ENCODE measurements at regions not wholly inside any gene's neighbourhood (a gene's known extent, or its start where the extent isn't known, plus 50 kb on each side); places are given as distances from the start of the nearest gene placed in this dataset.

DNA sequence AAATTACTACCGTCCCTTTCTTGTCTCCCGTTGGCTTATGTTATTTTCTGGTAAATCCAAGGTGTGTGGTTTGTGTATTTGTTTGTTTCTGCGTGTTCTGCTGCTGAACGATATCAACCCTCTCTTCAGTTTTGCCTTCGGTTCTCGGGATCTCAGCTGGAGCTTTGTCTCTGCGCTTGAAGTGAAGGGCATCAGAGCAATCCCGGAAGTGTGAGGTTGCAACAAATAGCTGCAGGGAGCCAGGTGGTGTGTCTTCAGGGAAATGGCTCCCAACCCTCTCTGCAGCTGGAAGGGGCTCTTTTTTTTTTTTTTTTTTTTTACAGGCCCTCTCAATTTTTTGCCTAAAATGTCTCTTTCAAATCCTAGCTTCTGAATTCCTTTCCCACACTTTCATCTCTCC, 116.4 kb upstream of the RGMA start (continued):
- TF ChIP-seq, protein P1, sequence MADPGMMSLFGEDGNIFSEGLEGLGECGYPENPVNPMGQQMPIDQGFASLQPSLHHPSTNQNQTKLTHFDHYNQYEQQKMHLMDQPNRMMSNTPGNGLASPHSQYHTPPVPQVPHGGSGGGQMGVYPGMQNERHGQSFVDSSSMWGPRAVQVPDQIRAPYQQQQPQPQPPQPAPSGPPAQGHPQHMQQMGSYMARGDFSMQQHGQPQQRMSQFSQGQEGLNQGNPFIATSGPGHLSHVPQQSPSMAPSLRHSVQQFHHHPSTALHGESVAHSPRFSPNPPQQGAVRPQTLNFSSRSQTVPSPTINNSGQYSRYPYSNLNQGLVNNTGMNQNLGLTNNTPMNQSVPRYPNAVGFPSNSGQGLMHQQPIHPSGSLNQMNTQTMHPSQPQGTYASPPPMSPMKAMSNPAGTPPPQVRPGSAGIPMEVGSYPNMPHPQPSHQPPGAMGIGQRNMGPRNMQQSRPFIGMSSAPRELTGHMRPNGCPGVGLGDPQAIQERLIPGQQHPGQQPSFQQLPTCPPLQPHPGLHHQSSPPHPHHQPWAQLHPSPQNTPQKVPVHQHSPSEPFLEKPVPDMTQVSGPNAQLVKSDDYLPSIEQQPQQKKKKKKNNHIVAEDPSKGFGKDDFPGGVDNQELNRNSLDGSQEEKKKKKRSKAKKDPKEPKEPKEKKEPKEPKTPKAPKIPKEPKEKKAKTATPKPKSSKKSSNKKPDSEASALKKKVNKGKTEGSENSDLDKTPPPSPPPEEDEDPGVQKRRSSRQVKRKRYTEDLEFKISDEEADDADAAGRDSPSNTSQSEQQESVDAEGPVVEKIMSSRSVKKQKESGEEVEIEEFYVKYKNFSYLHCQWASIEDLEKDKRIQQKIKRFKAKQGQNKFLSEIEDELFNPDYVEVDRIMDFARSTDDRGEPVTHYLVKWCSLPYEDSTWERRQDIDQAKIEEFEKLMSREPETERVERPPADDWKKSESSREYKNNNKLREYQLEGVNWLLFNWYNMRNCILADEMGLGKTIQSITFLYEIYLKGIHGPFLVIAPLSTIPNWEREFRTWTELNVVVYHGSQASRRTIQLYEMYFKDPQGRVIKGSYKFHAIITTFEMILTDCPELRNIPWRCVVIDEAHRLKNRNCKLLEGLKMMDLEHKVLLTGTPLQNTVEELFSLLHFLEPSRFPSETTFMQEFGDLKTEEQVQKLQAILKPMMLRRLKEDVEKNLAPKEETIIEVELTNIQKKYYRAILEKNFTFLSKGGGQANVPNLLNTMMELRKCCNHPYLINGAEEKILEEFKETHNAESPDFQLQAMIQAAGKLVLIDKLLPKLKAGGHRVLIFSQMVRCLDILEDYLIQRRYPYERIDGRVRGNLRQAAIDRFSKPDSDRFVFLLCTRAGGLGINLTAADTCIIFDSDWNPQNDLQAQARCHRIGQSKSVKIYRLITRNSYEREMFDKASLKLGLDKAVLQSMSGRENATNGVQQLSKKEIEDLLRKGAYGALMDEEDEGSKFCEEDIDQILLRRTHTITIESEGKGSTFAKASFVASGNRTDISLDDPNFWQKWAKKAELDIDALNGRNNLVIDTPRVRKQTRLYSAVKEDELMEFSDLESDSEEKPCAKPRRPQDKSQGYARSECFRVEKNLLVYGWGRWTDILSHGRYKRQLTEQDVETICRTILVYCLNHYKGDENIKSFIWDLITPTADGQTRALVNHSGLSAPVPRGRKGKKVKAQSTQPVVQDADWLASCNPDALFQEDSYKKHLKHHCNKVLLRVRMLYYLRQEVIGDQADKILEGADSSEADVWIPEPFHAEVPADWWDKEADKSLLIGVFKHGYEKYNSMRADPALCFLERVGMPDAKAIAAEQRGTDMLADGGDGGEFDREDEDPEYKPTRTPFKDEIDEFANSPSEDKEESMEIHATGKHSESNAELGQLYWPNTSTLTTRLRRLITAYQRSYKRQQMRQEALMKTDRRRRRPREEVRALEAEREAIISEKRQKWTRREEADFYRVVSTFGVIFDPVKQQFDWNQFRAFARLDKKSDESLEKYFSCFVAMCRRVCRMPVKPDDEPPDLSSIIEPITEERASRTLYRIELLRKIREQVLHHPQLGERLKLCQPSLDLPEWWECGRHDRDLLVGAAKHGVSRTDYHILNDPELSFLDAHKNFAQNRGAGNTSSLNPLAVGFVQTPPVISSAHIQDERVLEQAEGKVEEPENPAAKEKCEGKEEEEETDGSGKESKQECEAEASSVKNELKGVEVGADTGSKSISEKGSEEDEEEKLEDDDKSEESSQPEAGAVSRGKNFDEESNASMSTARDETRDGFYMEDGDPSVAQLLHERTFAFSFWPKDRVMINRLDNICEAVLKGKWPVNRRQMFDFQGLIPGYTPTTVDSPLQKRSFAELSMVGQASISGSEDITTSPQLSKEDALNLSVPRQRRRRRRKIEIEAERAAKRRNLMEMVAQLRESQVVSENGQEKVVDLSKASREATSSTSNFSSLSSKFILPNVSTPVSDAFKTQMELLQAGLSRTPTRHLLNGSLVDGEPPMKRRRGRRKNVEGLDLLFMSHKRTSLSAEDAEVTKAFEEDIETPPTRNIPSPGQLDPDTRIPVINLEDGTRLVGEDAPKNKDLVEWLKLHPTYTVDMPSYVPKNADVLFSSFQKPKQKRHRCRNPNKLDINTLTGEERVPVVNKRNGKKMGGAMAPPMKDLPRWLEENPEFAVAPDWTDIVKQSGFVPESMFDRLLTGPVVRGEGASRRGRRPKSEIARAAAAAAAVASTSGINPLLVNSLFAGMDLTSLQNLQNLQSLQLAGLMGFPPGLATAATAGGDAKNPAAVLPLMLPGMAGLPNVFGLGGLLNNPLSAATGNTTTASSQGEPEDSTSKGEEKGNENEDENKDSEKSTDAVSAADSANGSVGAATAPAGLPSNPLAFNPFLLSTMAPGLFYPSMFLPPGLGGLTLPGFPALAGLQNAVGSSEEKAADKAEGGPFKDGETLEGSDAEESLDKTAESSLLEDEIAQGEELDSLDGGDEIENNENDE (IDR thresholded peaks at IDR 0.05; ENCODE audit: insufficient replicate concordance, low read length), result no peak
- TF ChIP-seq MAFK (IDR thresholded peaks at IDR 0.05; ENCODE audit: low read depth, low read length), result no peak

Measured in H1 (cell line).